GM18517 (cell line): ENCODE measurements at regions not wholly inside any gene's neighbourhood (a gene's known extent, or its start where the extent isn't known, plus 50 kb on each side); places are given as distances from the start of the nearest gene placed in this dataset.
"Not testable (repeated sequence)": the region's sequence is repeated elsewhere in the genome, so short reads cannot be mapped to it uniquely, and the experiment has no call there.

ENCODE experiments used
- ATAC-seq: cut with Tn5 transposase; IDR thresholded peaks from one replicate; pipeline ENCODE4 v1.9.1; 2021; ENCODE audit warnings: mild to moderate bottlenecking, moderate library complexity; ENCODE audit not compliant: unreplicated experiment

DNA sequence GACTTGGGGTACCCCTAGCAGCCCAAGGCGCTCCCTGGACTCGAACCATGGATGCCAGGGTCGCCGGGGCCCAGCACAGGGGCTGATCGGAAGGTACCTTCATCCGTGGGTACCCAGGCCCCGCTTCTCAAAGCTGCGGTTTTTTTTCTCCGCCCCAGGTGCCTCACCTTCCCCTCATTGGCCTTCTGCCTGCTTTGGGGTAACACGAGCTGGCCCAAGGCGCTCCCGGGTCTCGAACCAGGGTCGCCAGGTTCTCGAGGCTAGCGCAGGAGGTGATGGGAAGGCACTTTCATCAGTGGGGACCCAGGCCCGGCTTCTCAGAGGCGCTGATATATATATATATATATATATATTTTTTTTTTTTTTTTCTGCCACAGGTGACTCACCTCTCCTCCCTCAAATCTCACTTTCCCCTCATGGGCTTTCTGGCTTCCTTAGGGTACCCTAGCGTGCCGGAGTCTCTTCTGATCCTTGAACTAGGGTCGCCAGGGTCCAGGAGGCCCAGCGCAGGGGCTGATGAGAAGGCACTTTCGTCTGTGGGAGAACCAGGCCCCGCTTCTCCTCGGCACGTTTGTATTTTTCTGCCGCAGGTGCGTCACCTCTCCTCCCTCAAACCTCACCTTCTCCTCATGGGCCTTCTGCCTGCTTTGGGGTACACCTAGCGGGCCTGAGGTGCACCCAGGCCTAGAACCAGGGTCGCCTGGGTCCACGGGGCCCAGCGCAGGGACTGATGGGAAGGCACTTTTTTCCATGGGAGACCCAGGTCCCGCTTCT lies 1480.0 kb upstream of the TPTE start:
- not testable (repeated sequence) for ATAC-seq

DNA sequence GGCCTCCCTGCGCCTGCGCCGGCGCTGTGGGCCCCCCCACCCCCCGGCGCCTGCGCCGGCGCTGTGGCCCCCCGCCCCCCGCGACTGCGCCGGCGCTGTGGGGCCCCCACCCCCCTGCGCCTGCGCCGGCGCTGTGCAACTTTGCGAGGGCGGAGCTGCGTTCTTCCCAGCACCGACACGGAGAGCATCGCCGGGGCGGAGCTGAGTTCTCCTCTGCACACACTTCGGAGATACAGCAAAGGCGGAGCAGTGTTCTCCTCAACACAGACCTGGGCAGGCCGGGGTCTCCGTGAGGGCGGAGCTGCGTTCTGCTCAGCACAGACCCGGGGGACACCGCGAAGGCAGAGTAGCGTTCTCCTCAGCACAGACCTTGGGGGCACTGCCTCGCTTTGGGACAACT lies 1478.3 kb upstream of the TPTE start:
- not testable (repeated sequence) for ATAC-seq

DNA sequence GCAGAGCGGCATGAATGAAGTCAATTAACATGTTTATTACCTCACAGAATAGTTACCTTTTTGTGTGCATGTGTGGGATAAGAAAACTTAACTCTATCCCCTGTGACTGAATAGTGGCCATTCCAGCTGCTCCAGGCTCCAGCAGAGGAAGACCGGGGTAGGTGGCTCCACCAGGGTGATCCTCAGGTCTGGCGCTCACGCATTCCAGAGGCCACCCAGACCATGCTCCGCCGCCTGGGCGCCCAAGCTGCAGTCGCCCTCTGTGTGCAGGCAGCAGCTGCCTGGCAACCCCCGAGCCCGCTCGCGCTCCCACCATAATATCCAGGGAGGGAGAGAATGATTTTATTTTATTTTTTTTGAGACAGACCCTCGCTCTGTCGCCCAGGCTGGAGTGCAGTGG lies 1474.5 kb upstream of the TPTE start:
- not testable (repeated sequence) for ATAC-seq

DNA sequence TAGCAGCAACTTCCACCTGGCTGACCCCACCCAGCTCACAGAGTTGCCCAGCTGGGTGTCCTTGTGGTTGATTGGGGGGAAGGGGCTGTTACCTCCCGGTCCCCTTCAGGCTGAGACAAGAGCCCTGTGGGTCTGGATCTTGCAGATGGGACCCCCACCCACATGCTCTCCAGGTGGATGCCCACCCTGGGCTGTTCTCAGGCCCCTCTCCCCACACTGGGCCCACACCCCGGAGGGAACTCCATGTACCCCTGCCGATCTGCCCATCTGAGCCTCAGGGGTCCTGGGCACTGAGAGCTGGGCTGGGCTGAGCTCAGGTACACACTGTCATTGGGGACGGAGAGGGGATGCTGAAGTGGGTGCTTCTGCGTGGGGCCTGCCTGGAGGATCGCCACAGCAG lies 1453.9 kb upstream of the TPTE start:
- not testable (repeated sequence) for ATAC-seq

DNA sequence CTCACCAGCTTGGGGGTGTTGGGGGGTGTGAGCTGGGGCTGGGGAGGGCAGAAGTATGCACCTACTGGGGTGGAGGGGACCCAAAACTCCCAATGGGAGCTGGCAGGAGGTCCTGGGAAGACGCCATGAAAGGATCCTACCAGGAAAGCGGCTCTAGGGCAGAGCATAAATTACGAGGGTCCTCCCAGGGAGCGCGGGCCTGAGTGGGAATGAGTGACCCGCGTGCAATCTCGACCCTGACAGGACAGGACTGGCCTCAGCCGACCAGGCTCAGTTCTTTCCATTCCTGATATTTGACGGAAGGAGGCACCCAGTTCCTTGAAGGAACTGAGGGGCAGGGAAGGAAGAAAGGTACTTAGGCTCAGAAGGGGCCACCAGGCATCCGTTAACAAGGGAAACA lies 1452.8 kb upstream of the TPTE start:
- not testable (repeated sequence) for ATAC-seq

DNA sequence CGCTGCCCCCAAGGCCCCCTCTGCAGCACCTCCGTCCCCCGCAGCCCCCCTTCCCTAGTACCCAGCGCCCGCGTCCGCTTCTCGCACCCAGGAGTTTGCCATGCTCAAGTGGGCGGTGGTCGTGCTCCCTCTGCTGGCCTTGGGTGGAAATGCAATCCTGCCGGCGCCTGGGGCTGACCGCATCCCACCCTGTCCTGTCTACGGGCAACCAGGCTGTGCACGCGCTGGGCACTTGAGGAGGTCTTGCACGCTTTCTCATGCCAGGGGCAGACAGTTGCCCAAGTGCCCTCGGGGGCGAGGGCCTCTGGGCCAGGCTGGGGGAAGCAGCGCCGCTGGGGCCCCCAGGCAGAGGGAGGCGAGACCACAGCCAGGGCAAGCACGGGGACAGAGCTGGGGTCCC lies 1450.7 kb upstream of the TPTE start:
- not testable (repeated sequence) for ATAC-seq

DNA sequence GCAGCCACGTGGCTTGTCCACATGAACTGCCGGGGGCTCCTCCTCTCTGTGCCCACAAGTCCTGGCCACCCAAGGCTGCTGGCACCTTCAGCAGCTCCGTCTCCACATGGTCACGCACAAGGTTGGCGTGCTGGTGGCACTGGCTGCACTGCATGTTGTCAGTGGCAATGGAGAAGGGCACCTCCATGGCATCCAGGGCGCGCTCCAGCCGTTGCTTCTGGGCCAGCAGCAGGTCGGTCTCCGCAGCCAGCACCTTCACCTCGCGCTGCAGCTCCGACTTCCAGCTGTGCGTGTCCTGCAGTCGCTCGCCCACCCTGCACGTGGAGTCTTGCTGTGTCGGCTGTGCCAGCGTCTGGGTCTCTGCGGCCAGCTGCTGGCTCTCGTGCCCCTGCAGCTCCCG lies 1448.4 kb upstream of the TPTE start:
- not testable (repeated sequence) for ATAC-seq

DNA sequence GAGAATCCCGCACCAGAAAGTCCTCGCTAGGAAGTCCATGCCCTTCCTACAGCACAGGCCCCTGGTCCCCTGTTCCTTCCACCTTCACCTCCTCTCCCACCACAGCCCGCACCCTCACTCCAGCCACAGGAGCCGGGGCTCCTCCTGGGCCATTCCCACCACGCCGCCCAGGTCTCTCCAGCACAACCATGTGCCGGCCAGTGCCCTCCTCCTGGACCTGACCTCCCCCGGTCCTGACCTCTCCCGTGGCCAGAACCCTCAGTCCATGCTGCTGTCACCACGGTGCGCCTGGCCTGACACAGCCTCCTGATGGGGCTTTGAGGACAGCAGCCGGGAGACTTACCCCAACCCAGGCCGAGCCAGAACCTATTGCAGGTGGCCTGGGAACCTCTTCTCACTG lies 1446.6 kb upstream of the TPTE start:
- not testable (repeated sequence) for ATAC-seq

DNA sequence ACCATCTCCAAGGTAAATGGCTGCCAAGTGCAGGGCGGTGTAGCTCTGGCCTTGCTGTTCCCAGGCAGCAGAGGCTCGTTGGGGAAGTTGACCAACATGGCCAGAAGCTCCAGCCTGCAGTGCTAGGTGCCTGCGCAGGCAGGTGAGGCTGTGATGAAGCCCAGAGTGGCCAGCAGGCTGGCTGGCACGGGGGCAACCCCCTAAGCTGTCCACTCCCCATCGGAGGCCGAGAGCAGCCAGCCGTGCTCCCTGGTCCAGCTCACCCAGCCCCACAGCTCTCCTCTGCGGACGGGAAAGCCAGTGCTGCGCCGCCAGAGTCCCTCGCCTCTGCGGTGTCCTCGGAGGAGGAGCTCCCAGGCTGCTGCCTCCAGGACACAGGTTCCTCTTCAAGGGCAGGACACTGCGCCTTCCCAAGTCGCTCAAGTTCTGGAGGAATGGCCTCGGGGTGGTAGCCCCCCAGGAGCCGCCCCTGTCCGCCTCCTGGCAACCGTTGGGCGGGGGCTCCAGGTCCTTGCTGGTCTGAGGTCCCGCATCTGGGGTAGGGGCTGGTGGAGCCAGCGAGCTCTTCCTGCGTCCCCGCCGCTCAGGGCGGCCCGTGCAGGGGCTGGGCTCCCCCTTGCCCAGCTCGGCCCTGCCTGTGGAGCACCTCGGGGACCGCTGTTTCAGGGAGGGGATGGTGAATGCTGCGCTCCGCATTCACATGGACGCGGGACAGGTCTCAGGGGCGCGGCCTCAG lies 1438.1 kb upstream of the TPTE start:
- not testable (repeated sequence) for ATAC-seq

DNA sequence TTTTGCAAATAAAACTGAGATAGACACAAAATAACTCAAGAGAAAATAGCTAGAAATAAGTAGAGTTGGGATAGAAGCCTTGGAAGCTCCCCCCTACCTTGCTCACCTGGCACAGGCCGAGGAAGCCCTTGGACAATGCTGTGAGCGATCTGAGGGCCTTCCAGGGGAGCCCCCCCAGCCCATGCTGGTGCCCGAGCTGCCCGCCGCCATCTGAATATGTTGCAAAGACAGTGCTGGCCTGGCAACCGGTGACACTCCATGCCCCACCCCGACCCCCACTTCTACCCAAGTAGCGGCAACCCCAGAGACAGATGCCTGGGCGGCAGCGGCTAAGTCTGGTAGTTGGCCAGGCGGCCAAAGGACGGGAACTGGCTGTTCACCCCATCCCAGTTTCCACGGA lies 1435.1 kb upstream of the TPTE start:
- not testable (repeated sequence) for ATAC-seq

DNA sequence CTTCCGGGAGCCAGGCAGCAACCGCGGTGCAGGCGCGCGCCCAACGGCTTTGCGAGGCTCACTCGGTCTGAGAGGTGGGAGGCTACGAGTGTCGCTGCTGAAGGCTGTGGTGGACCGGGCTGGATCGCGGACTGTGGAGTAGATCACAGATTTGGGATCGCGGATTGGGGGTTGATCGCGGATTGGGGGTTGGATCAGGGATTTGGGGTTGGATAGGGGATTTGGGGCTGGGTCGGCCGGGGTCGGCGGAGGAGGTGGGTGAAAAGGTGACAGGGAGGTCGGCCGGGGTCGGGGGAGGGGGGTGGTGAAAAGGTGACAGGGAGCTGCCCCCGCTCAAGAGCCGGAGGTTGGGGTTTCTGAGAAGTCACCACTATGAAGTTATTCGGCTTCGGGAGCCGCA lies 1433.6 kb upstream of the TPTE start:
- ATAC-seq, result not testable (repeated sequence)

DNA sequence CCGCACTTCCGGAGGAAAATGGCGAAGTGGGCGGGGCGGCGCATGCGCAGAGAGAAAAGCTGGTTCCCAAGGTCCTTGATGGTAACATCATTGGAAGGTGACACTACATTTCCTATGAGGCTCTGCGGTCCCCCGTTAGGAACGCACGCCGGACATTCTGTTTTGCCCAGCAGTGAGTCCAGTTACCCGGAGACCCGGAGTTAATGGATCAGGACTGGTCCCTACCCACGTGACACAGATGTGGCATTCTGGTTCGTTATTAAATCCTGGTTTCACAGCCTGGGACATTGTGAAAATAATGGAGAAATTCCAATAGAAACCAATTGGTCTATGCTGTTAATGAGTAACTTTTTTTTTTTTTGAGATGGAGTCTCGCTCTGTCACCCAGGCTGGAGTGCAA lies 1391.6 kb upstream of the TPTE start:
- ATAC-seq, result not testable (repeated sequence)

DNA sequence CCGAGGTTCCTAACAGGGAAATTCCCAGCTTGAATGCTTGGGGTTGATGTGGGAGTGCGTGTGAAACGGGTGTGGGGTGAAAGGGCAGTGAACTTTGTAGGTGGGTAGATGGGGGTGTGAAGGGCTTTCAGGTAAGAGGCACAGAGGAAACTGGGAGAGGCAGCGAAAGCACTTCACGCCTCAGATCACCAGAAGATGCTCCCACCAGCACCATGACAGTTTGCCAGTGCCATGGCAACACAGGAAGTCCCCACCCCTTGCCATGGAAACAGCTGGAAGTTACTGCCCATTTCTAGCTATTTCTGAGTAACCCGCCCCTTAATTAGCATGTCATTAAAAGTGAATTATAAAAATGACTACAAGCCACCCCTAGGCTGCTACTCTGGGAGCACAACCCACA lies 1390.6 kb upstream of the TPTE start:
- ATAC-seq, result not testable (repeated sequence)
